ENCODE measurements at regions not wholly inside any gene's neighbourhood (a gene's known extent, or its start where the extent isn't known, plus 50 kb on each side); places are given as distances from the start of the nearest gene placed in this dataset.

DNA sequence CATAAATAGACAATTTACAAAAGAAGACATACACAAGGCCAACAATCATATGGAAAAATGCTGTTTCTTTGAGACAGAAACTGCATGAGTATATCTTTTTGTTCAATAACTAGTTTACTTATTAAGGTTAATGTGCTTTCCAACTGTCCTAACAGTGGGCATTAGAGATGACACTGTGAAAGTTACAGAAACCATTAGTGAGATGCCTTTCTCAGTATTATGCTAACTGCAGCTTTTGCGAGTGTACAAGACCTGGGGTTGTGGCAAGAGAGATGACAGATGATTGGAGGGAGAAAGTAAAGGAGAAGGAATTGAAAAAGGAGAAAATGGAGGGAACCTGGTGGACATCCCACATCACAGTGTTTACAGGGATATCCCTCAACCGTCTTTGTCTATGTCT is 640.5 kb downstream of the ZPLD1 start:
- Mint-ChIP-seq H3K9me3 (no peaks in the 10 kb centered on the region), H3K36me3 (ENCODE audit: insufficient read depth) (no peaks in the 10 kb centered on the region), H3K27ac (ENCODE audit: low read depth) (no peak overlapping the region), H3K4me1 (no peaks in the 10 kb centered on the region), H3K4me3 (no peak overlapping the region), H3K27me3 (no peaks in the 10 kb centered on the region)
- no peak for ATAC-seq (replicated peaks; ENCODE audit: extremely low read depth, poor library complexity, severe bottlenecking)
- DNase-seq (ENCODE audit: low spot score in 2 of 2): no peak

DNA sequence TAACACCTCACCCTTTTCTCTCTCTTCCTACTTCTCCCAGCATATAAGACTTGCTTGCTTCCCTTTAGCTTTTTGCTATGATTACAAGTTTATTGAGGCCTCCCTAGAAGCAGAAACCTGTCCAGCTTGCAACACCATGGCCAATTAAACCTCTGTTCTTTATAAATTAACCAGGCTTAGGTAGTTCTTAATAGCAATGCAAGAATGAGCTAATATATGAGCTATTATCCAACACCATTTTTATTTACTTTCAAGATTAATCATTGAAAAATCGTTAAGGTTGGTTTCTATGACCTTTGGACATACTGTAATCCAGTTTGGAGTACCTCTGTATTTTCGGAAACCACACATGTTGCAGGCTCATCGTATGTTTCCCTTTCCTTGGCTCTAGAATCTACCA is 643.1 kb downstream of the ZPLD1 start:
- Mint-ChIP-seq H3K36me3 (ENCODE audit: insufficient read depth) (no peaks in the 10 kb centered on the region), H3K27ac (ENCODE audit: low read depth) (no peak overlapping the region), H3K4me1 (no peaks in the 10 kb centered on the region), H3K27me3 (no peaks in the 10 kb centered on the region), H3K9me3 (no peaks in the 10 kb centered on the region), H3K4me3 (no peak overlapping the region)
- ATAC-seq (replicated peaks; ENCODE audit: extremely low read depth, poor library complexity, severe bottlenecking) (no peak), DNase-seq (ENCODE audit: low spot score in 2 of 2) (no peak)

DNA sequence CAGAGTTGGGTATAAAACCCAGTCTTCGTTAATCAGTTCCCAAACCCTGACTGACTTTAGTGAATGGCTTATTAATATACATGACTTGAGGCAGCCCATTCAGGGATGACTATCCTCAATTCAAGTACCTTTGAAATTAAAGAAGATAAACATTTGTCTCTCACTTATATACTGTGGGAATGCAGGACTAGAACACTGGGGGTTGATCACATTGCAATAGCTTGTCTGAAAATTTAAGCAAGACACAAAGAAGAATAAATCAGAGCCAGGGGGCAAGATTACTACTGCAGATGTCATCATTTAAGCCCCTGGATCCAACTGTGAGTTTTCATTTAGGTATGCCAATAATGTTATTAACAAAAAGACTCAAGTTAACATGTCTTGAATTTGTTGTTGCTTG is 647.7 kb downstream of the ZPLD1 start:
- DNase-seq (ENCODE audit: low spot score in 2 of 2): no peak
- no peaks in the 10 kb centered on the region for H3K4me1 Mint-ChIP-seq
- H3K27me3 Mint-ChIP-seq: no peaks in the 10 kb centered on the region
- ATAC-seq (replicated peaks; ENCODE audit: extremely low read depth, poor library complexity, severe bottlenecking): no peak
- no peak overlapping the region for H3K4me3 Mint-ChIP-seq
- H3K36me3 Mint-ChIP-seq (ENCODE audit: insufficient read depth): no peaks in the 10 kb centered on the region
- no peak overlapping the region for H3K27ac Mint-ChIP-seq (ENCODE audit: low read depth)
- peaks cover 4% of the 10 kb centered on the region for H3K9me3 Mint-ChIP-seq

DNA sequence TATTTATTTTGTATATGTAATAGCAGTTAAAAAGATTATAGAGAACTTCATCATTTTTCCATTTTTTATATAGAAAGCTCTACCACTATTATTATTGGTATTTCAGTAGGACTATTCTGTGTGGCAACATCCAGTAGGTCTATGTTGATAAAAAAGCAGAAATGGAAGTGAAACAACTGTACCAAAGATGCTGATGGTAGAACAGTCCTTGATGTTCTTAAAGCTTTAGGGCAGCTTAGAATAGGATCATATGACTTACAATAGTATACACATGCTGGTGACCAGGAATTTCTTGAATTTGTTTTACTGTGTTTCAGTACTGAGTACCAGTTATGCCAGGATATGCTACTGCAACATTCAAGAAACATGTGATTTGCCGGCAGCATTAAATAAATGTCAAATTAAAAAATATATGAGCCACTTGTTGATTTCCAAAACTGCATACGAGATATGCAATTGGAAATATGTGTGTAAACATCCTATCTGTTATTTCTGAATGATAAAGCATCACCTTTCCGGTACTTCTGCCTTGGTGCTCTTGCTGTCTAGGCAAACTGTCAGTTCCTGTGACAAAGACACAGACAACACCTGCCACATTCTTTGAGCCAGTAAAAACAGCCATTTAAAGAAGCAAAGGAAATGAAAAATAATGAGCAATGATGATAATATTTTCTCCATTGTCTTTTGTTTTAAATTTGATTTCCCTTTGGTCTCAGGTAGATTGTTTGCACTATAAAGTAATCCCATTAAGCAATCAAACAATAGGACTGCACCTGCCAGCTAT is 649.2 kb downstream of the ZPLD1 start:
- ATAC-seq (replicated peaks; ENCODE audit: extremely low read depth, poor library complexity, severe bottlenecking) (no peak), DNase-seq (ENCODE audit: low spot score in 2 of 2) (no peak)
- H3K4me3 Mint-ChIP-seq: no peak overlapping the region
- H3K27me3 Mint-ChIP-seq: no peaks in the 10 kb centered on the region
- H3K27ac Mint-ChIP-seq (ENCODE audit: low read depth): no peak overlapping the region
- H3K36me3 Mint-ChIP-seq (ENCODE audit: insufficient read depth): no peaks in the 10 kb centered on the region
- peaks cover 10% of the 10 kb centered on the region for H3K9me3 Mint-ChIP-seq
- H3K4me1 Mint-ChIP-seq: no peaks in the 10 kb centered on the region

DNA sequence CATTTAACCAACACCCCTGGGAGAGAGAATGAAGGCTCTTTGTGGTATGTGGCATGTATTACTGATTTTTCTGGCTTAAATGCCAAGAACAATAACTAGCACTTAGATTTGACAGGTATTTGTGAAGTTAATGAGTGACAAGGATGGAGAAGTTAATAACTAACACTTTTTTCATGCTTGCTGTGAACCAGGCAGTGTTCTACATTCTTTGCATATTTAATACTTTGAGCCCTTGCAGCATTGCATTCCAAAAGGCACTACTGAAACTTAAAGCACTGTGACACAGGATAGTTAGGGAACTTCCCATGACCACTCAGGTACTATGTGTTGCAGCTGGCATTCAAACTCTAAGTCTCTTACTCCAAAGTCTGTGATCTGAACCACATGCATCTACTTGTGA is 650.6 kb downstream of the ZPLD1 start:
- Mint-ChIP-seq H3K36me3 (ENCODE audit: insufficient read depth) (no peaks in the 10 kb centered on the region), H3K27me3 (no peaks in the 10 kb centered on the region), H3K27ac (ENCODE audit: low read depth) (no peak overlapping the region), H3K4me3 (no peak overlapping the region), H3K9me3 (peaks cover 10% of the 10 kb centered on the region), H3K4me1 (no peaks in the 10 kb centered on the region)
- no peak for ATAC-seq (replicated peaks; ENCODE audit: extremely low read depth, poor library complexity, severe bottlenecking)
- DNase-seq (ENCODE audit: low spot score in 2 of 2): no peak

DNA sequence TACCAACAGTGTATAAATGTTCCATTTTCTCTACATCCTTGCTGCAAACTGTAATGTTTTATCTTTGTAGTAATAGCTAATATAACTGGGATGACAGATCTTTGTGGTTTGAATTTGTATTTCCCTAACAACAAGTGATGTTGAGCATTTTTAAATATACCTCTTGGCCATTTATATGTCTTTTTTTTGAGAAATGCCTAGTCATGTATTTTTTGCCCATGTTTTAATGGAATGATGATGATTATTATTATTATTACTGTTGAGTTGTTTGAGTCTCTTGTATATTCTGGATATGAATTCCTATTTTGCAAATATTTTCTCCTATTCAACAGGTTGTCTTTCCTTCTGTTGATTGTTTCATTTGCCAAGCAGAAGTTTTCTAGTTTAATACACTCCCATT is 654.9 kb downstream of the ZPLD1 start:
- DNase-seq (ENCODE audit: low spot score in 2 of 2) (no peak), ATAC-seq (replicated peaks; ENCODE audit: extremely low read depth, poor library complexity, severe bottlenecking) (no peak)
- no peak overlapping the region for H3K27ac Mint-ChIP-seq (ENCODE audit: low read depth)
- no peaks in the 10 kb centered on the region for H3K27me3 Mint-ChIP-seq
- no peaks in the 10 kb centered on the region for H3K4me1 Mint-ChIP-seq
- H3K4me3 Mint-ChIP-seq: no peak overlapping the region
- H3K9me3 Mint-ChIP-seq: peaks cover 15% of the 10 kb centered on the region
- no peaks in the 10 kb centered on the region for H3K36me3 Mint-ChIP-seq (ENCODE audit: insufficient read depth)

DNA sequence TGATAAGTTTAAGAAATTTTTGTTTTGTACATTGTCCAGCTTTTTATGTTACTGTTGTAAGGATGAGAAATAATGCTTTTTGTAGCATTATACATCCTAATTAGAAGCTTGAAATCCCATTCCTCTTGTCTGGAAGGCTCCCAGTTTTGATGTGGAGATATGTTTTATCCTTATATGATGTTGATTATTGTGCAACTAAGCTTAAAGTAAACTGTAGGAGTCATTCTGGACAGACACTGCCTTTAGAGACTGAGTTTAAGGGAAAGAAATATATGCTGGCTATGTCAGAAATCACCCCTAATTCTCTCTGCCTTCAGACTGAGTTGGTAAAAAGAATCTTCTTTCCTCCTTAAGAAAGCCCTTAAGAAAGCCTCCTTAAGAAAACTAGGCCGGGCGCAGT is 670.4 kb downstream of the ZPLD1 start:
- Mint-ChIP-seq H3K4me1 (no peaks in the 10 kb centered on the region), H3K9me3 (peaks cover 22% of the 10 kb centered on the region), H3K36me3 (ENCODE audit: insufficient read depth) (no peaks in the 10 kb centered on the region), H3K27me3 (no peaks in the 10 kb centered on the region), H3K4me3 (no peak overlapping the region), H3K27ac (ENCODE audit: low read depth) (no peak overlapping the region)
- ATAC-seq (replicated peaks; ENCODE audit: extremely low read depth, poor library complexity, severe bottlenecking) (no peak), DNase-seq (ENCODE audit: low spot score in 2 of 2) (no peak)

DNA sequence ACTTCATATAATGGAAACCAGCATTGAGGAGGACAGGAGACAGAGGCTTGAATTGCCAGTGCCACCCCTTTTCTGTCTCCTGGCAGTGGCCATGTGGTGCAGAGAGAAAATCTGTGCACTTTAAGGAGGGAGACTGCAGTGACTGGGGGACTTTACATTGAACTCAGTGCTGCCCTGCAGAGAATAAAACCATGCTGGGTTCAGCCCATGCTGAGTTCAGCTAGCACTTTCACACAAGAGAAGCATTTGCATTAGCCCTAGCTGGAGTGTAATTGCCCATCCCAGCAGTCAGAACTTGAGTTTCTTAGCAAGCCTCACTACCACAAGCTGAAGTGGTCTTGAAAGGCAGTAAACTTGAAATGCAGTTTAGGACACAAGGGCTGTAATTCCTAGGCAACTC is 677.5 kb downstream of the ZPLD1 start:
- ATAC-seq (replicated peaks; ENCODE audit: extremely low read depth, poor library complexity, severe bottlenecking) (no peak), DNase-seq (ENCODE audit: low spot score in 2 of 2) (no peak)
- Mint-ChIP-seq H3K27me3 (no peaks in the 10 kb centered on the region), H3K4me1 (no peaks in the 10 kb centered on the region), H3K27ac (ENCODE audit: low read depth) (no peak overlapping the region), H3K36me3 (ENCODE audit: insufficient read depth) (no peaks in the 10 kb centered on the region), H3K9me3 (peaks cover 7% of the 10 kb centered on the region), H3K4me3 (no peak overlapping the region)

DNA sequence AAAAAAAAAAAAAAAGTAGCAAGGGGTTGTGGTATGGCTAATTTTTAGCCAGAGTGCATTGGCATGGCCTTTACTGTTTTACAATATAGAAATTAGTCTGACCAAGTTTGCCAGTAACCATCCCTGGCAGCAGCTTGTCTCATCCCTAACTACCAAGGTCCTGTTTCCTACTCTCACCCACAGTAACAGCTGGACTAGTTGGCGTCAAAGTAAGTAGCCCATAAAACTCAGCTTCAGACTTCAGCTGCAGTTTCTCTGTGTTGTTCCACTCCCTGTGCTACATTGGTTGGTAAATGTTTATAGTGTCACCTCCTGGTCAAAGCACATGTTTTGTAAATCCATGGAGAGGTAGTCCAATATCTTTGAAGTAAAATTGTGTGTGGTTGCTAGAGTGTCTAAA is 691.3 kb downstream of the ZPLD1 start:
- Mint-ChIP-seq H3K4me3 (no peak overlapping the region), H3K27ac (ENCODE audit: low read depth) (no peak overlapping the region), H3K36me3 (ENCODE audit: insufficient read depth) (no peaks in the 10 kb centered on the region), H3K27me3 (no peaks in the 10 kb centered on the region), H3K4me1 (no peaks in the 10 kb centered on the region), H3K9me3 (peaks cover 17% of the 10 kb centered on the region)
- DNase-seq (ENCODE audit: low spot score in 2 of 2) (no peak), ATAC-seq (replicated peaks; ENCODE audit: extremely low read depth, poor library complexity, severe bottlenecking) (no peak)

DNA sequence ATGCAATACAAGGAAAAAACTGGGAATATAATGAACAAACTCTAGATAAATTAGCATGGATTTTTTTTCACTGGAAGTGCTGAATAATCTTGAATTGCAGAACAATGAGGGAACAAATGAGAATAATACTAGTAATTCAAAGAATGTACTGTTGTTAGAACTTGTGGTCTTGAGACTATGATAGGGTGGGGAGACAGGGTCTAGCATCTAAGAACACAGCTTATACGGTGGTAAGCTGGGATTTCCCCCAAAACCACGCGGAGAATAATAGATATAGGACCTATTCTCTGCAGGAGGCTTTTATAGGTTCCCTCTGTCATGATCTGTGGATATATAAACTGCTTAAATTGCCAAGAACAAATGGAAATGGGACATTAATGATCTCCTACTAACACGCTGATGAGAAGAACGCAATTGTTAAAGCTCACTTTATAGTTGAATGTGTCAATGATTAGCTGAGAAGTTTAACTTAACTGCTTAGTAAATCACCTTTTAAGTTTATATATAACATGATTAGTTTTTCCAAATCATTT is 692.3 kb downstream of the ZPLD1 start:
- Mint-ChIP-seq H3K36me3 (ENCODE audit: insufficient read depth) (no peaks in the 10 kb centered on the region), H3K4me1 (no peaks in the 10 kb centered on the region), H3K27me3 (no peaks in the 10 kb centered on the region), H3K4me3 (no peak overlapping the region), H3K9me3 (peaks cover 17% of the 10 kb centered on the region), H3K27ac (ENCODE audit: low read depth) (no peak overlapping the region)
- ATAC-seq (replicated peaks; ENCODE audit: extremely low read depth, poor library complexity, severe bottlenecking): no peak
- DNase-seq (ENCODE audit: low spot score in 2 of 2): no peak

DNA sequence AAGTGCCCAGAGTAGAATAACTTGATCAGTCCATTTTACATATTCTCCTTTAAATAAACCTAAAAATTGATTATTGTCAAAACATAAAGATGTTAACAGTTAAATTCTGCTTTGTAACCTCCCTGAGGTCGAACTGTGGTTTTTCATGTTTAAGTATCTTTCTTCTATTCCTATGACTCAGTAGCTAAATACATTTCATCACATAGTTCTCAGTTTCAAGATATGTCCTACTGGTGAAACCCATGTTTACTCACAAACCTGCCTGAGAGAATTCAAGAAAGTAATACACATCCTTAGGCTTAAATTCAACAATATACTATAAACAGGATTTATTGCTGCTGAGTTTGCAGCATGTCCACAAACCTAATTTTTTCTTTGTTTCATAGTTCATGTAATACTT is 692.9 kb downstream of the ZPLD1 start:
- H3K9me3 Mint-ChIP-seq: peaks cover 17% of the 10 kb centered on the region
- no peak overlapping the region for H3K27ac Mint-ChIP-seq (ENCODE audit: low read depth)
- no peaks in the 10 kb centered on the region for H3K27me3 Mint-ChIP-seq
- ATAC-seq (replicated peaks; ENCODE audit: extremely low read depth, poor library complexity, severe bottlenecking) (no peak), DNase-seq (ENCODE audit: low spot score in 2 of 2) (no peak)
- H3K36me3 Mint-ChIP-seq (ENCODE audit: insufficient read depth): no peaks in the 10 kb centered on the region
- H3K4me3 Mint-ChIP-seq: no peak overlapping the region
- H3K4me1 Mint-ChIP-seq: no peaks in the 10 kb centered on the region

DNA sequence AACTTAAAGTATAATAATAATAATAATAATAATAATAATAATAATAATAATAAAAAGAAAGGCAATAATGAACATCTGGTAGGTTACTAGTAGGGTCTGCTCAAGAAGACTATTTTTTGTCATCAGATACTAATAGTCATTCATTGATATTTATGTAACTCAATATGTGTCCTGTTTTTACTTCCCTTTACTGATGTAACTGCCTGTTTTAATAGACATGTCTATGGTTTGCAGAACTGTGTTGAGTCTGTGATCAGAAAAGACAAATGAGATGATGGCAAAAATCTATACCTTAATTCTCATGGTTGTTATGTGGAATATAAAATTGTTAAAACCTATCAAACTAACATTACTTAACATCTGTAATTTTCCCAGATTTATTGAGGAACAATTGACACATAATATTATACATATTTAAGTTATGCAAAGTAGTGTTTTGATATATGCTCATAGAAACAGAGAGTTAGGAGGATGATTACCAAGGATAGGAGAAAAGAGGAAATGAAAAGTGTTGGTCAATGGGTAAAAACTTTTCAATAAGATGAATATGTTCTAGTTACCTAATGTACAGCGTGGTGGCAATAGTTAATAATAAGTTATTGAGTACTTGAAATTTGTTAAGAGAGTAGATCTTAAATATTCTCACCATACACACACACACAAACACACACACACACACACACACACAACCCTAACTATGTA is 699.4 kb downstream of the ZPLD1 start:
- H3K9me3 Mint-ChIP-seq: peaks cover 7% of the 10 kb centered on the region
- H3K27ac Mint-ChIP-seq (ENCODE audit: low read depth): no peak overlapping the region
- DNase-seq (ENCODE audit: low spot score in 2 of 2) (no peak), ATAC-seq (replicated peaks; ENCODE audit: extremely low read depth, poor library complexity, severe bottlenecking) (no peak)
- H3K27me3 Mint-ChIP-seq: no peaks in the 10 kb centered on the region
- H3K4me3 Mint-ChIP-seq: no peak overlapping the region
- no peaks in the 10 kb centered on the region for H3K4me1 Mint-ChIP-seq
- H3K36me3 Mint-ChIP-seq (ENCODE audit: insufficient read depth): no peaks in the 10 kb centered on the region

DNA sequence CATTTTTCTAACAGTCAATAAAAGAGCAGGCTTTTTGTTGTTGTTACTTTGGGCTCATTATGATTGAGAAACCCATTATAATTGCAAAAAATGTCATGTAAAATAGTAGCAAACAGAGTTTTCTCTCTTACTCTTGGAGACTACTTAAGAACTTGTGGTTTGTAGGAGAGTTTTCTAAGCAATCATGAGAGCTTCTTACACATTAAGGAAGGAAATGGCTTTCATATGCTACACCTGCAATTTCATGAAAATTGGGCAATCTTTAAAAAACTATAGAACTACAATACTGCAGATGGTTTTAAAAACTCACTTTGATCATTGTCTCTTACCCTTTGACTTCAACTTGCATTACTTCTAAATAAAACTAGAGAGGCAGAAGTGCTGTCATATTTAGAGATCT is 701.8 kb downstream of the ZPLD1 start:
- H3K4me1 Mint-ChIP-seq: no peaks in the 10 kb centered on the region
- ATAC-seq (replicated peaks; ENCODE audit: extremely low read depth, poor library complexity, severe bottlenecking) (no peak), DNase-seq (ENCODE audit: low spot score in 2 of 2) (no peak)
- no peaks in the 10 kb centered on the region for H3K36me3 Mint-ChIP-seq (ENCODE audit: insufficient read depth)
- no peak overlapping the region for H3K4me3 Mint-ChIP-seq
- no peaks in the 10 kb centered on the region for H3K27me3 Mint-ChIP-seq
- no peak overlapping the region for H3K27ac Mint-ChIP-seq (ENCODE audit: low read depth)
- H3K9me3 Mint-ChIP-seq: peaks cover 15% of the 10 kb centered on the region
